ENCODE measurements at regions not wholly inside any gene's neighbourhood (a gene's known extent, or its start where the extent isn't known, plus 50 kb on each side); places are given as distances from the start of the nearest gene placed in this dataset.

- DNase-seq, result no peak
- Histone ChIP-seq H3K27ac (ENCODE audit: insufficient read length, low read depth, low read length) (no peak overlapping the region), H2BK20ac (ENCODE audit: low read depth, low read length, poor library complexity, severe bottlenecking) (no peak overlapping the region), H3K9ac (ENCODE audit: extremely low read depth, insufficient read length, low read length) (no peak overlapping the region), H3K4me2 (ENCODE audit: insufficient read depth, insufficient read length, low read length) (no peak overlapping the region), H3T11ph (ENCODE audit: low read length) (no peak overlapping the region), H4K20me1 (ENCODE audit: control insufficient read depth, insufficient read depth, insufficient read length) (no peaks in the 10 kb centered on the region), H4K8ac (replicated peaks; ENCODE audit: insufficient read length, low read depth, low read length) (no peak overlapping the region), H3K4ac (ENCODE audit: low read depth, low read length) (no peak overlapping the region), H3K79me2 (ENCODE audit: insufficient read depth, low read length) (no peaks in the 10 kb centered on the region), H2BK5ac (ENCODE audit: insufficient read length, low read length) (no peak overlapping the region), H4K91ac (ENCODE audit: insufficient read length, low read depth, low read length) (no peak overlapping the region), H2AFZ (ENCODE audit: low read length) (no peak overlapping the region), H2BK120ac (ENCODE audit: low read depth, low read length, poor library complexity, severe bottlenecking) (no peak overlapping the region), H3K23ac (ENCODE audit: insufficient read length, low read depth, low read length) (no peak overlapping the region), H3K79me1 (ENCODE audit: insufficient read depth, low read depth, low read length, poor library complexity, severe bottlenecking) (no peaks in the 10 kb centered on the region), H4K5ac (ENCODE audit: insufficient read length, low read depth, low read length) (no peak overlapping the region), H3K14ac (ENCODE audit: insufficient read depth, low read length) (no peak overlapping the region), H3K56ac (ENCODE audit: insufficient read length, low read depth, low read length) (no peak overlapping the region), H3K18ac (ENCODE audit: insufficient read length, low read depth, low read length) (no peak overlapping the region), H3K23me2 (ENCODE audit: insufficient read length, low read depth, low read length, poor library complexity, severe bottlenecking) (no peaks in the 10 kb centered on the region), H2AK5ac (ENCODE audit: insufficient read length, low read length) (no peak overlapping the region), H2BK12ac (ENCODE audit: insufficient read length, low read depth, low read length) (no peak overlapping the region), H2BK15ac (ENCODE audit: low read depth, low read length) (no peak overlapping the region), H3K4me1 (ENCODE audit: insufficient read depth, low read length) (peaks cover 5% of the 10 kb centered on the region; the same call in 1 of the 2 replicates), H3K9me3 (ENCODE audit: control insufficient read depth, low read depth, low read length) (no peaks in the 10 kb centered on the region), H3K27me3 (ENCODE audit: insufficient read depth, low read length) (no peaks in the 10 kb centered on the region; the same call in 1 of the 2 replicates)
- Mint-ChIP-seq H3K27me3 (ENCODE audit: low read depth) (no peaks in the 10 kb centered on the region; the same call in 1 of the 2 replicates), H3K27ac (no peak overlapping the region), H3K9me3 (no peaks in the 10 kb centered on the region; a peak in 1 of 5 replicates), H3K4me1 (peaks cover 10 to 14% of the 10 kb centered on the region in 2 experiments), H3K4me3 (no peak overlapping the region), H3K36me3 (ENCODE audit: insufficient read depth in 1 of 3, low read depth in 3 of 3) (no peaks in the 10 kb centered on the region; a peak in 1 of 7 replicates)
- WGBS (ENCODE audit: extremely low coverage, insufficient read length, low lambda C conversion rate), result no CpG with 5 or more reads among the region's 4 CpGs
- TF ChIP-seq CTCF (conservative IDR thresholded peaks at IDR 0.05), result no peak
Measured at GRCh38 chr4:23374259-23374658, 515.6 kb downstream of the PPARGC1A start.
